ENCODE measurements at regions not wholly inside any gene's neighbourhood (a gene's known extent, or its start where the extent isn't known, plus 50 kb on each side); places are given as distances from the start of the nearest gene placed in this dataset.

GRCh38 chr12:115201966-115202365 lies 518.0 kb upstream of the TBX3 start (continued):
- TF ChIP-seq HDAC2 (IDR thresholded peaks at IDR 0.05; ENCODE audit: borderline replicate concordance in 1 of 2, low read depth in 2 of 2, low read length in 2 of 2) (no peak), BCL11A (IDR thresholded peaks at IDR 0.05; ENCODE audit: low read depth in 2 of 2, low read length in 2 of 2) (no peak), CHD2 (IDR thresholded peaks at IDR 0.05; ENCODE audit: low read length) (no peak), ASH2L (IDR thresholded peaks at IDR 0.05; ENCODE audit: low read length) (no peak)

All from H1 (cell line).